ENCODE measurements at regions not wholly inside any gene's neighbourhood (a gene's known extent, or its start where the extent isn't known, plus 50 kb on each side); places are given as distances from the start of the nearest gene placed in this dataset.

- no peak for DNase-seq
Observed at GRCh38 chr14:101048766-101049165, 145.2 kb upstream of the RTL1 start.

GRCh38 chr14:101049511-101049910 is 146.0 kb upstream of the RTL1 start:
- no peak for DNase-seq

GRCh38 chr14:101049942-101050341 is 146.4 kb upstream of the RTL1 start:
- no peak for DNase-seq

GRCh38 chr14:101050901-101051490 is 147.5 kb upstream of the RTL1 start:
- no peak for DNase-seq

- no peak for DNase-seq
Observed at GRCh38 chr14:101054671-101055070, 151.1 kb upstream of the RTL1 start.

- DNase-seq = no peak
Observed at GRCh38 chr14:101055106-101055662, 151.7 kb upstream of the RTL1 start.

- no peak for DNase-seq
Observed at GRCh38 chr14:101055776-101056374, 152.4 kb upstream of the RTL1 start.

- no peak for DNase-seq
Observed at GRCh38 chr14:101056446-101056845, 152.9 kb upstream of the RTL1 start.

GRCh38 chr14:101057394-101057793 is 153.9 kb upstream of the RTL1 start:
- no peak for DNase-seq

- DNase-seq = no peak
Observed at GRCh38 chr14:101058571-101058970, 155.0 kb upstream of the RTL1 start.

- peak; percentile 17 for DNase-seq
Observed at GRCh38 chr14:101060171-101060601, 156.7 kb upstream of the RTL1 start.

- peak; percentile 13 for DNase-seq
Observed at GRCh38 chr14:101061411-101062064, 158.0 kb upstream of the RTL1 start.

GRCh38 chr14:101062065-101062450 is 158.5 kb upstream of the RTL1 start:
- peak; percentile 61 for DNase-seq

GRCh38 chr14:101062601-101063000 is 159.1 kb upstream of the RTL1 start:
- no peak for DNase-seq

GRCh38 chr14:101063121-101063520 is 159.6 kb upstream of the RTL1 start:
- peak; percentile 27 for DNase-seq

GRCh38 chr14:101064121-101064661 is 160.7 kb upstream of the RTL1 start:
- peak; percentile 20 for DNase-seq

- peak; percentile 18 for DNase-seq
Observed at GRCh38 chr14:101064718-101065117, 161.2 kb upstream of the RTL1 start.

GRCh38 chr14:101065246-101065645 is 161.7 kb upstream of the RTL1 start:
- DNase-seq = peak; percentile 11

GRCh38 chr14:101065696-101066694 is 162.5 kb upstream of the RTL1 start:
- DNase-seq = peak; percentile 25

GRCh38 chr14:101066826-101067510 is 163.4 kb upstream of the RTL1 start:
- peak; percentile 16 for DNase-seq

GRCh38 chr14:101068313-101069227 is 165.0 kb upstream of the RTL1 start:
- peak; percentile 23 for DNase-seq

All from left hindlimb (tissue), 1 donor.